Esophagus squamous epithelium (tissue), 4 donors: ENCODE measurements at regions not wholly inside any gene's neighbourhood (a gene's known extent, or its start where the extent isn't known, plus 50 kb on each side); places are given as distances from the start of the nearest gene placed in this dataset.

ENCODE experiments used
- CTCF ChIP-seq, 6 experiments: fragments of 450-650 bp in 4 of 6; fragments of 200-600 bp in 2 of 6; sonication (generic) in 2 of 6; IDR thresholded peaks; one replicate each; pipeline ENCODE4 v1.5.1; 2016 to 2019; ENCODE audit warnings: antibody characterized with exemption in 6 of 6, mild to moderate bottlenecking in 4 of 6, moderate library complexity in 4 of 6
- POLR2A ChIP-seq, 4 donors: fragments of 450-650 bp; IDR thresholded peaks; one replicate each; pipeline ENCODE4 v1.6.1; 2017; ENCODE audit warnings: antibody characterized with exemption in 4 of 4, mild to moderate bottlenecking in 4 of 4, moderate library complexity in 3 of 4

- no peak for TF ChIP-seq CTCF (IDR thresholded peaks at IDR 0.05)
- TF ChIP-seq POLR2A (IDR thresholded peaks at IDR 0.05), result no peak
Measured at GRCh38 chr3:144244662-144245061, 273.0 kb downstream of the DIPK2A start.
